ENCODE measurements at regions not wholly inside any gene's neighbourhood (a gene's known extent, or its start where the extent isn't known, plus 50 kb on each side); places are given as distances from the start of the nearest gene placed in this dataset.
"Not testable (repeated sequence)": the region's sequence is repeated elsewhere in the genome, so short reads cannot be mapped to it uniquely, and the experiment has no call there.

DNA sequence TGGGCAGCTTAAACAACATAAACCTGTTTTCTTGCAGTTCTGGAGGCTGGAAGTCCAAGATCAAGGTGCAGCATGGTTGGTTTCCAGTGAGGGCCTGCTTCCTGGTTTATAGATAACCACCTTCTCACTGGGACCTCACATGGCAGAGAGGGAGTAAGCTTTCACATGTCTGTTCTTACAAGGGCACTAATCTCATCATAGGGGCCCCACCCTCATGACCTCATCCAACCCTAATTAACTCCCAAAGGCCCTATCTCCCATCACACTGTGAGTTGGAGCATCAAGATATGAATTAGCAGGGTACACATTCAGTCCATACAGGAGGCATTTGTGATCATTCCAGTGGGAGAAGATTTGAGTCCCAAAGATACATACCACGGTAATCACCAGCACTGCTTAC lies 50.5 kb upstream of the GRIN2A start:
- DNase-seq (ENCODE audit: low spot score) = no peak

DNA sequence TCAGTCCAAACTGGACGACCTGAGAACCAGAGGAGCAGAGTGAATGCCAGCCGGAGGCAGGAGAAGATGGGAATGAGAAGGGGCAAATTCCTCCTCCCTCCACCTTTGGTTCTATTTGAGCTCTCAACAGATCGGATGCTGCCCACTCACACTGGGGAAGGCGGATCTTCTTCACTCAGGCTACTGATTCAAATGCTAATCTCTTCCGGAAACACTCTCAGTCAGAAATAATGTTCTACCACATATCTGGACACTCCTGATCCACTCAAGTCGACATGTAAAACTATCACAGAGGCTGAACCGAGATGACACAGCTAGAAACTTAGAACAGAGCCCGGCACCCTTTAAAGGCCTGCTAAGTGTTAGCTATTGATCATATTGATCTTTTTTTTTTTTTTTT lies 57.4 kb upstream of the GRIN2A start:
- no peak for DNase-seq (ENCODE audit: low spot score)

DNA sequence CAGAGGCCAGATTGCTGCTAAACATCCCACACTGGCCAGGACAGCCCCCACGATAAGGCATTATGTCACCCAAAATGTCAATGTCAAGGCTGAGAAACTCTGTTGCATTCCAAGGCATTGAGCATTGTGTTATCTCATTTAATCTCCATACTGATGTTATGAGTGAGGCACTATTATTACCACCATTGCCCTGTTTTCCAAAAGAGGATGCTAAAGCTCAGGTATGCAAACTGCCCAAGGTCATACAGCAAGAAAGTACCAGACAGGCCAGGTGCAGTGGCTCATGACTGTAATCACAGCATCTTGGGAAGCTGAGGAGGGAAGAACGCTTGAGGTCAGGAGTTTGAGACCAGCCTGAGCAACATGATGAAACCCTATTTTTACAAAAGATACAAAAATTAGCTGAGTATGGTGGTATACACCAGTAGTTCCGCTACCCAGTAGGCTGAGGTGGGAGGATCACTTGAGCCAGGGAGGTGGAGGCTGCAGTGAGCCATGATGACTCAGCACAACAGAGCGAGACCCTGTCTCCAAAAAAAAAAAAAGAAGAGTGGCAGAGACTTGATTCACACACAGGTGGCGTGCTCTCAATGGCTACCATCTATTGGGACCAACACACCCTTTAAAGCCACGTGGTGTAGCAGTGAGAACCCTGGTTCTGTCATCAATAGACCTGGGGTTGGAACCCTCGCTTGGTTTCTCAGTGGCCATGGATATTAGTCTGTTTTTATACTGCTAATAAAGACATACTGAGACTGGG lies 58.8 kb upstream of the GRIN2A start:
- DNase-seq (ENCODE audit: low spot score) = no peak

DNA sequence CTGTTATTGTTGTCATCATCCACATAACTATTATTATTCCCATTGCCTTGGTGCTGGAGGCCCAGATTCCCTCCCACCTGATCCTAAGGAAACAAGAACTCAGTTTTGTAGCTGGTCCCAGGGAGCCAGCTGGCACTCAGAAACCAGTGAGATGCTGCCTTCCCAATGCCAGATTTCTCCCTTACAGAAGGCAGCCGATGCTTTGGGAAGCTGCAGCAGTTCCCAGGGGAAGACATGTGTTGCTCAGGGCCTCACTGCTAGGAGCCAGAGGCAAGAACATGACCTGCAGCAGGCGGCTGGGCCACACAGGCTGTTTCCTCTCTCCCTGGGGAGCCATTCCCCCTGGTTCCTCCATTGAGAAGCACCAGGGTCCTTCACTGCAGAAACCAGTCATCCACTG lies 59.9 kb upstream of the GRIN2A start:
- no peak for DNase-seq (ENCODE audit: low spot score)

DNA sequence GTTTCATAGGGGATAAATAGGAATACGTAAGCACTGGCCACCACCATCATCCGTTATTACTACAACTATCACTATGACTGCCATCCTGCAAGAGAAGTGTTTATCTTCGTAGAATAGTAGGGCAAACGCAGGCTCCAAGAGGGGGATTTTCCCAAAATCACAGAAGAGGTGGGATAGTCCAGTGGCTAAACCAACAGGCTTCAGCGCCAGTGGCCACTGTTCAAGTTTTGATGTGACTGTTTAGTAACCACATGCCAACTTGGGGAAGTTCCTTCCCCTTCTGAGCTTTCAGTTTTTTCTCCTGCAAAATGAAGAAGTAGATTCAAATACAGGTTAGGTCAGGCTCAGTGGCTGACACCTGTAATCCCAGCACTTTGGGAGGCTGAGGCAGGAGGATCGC lies 60.7 kb upstream of the GRIN2A start:
- no peak for DNase-seq (ENCODE audit: low spot score)

DNA sequence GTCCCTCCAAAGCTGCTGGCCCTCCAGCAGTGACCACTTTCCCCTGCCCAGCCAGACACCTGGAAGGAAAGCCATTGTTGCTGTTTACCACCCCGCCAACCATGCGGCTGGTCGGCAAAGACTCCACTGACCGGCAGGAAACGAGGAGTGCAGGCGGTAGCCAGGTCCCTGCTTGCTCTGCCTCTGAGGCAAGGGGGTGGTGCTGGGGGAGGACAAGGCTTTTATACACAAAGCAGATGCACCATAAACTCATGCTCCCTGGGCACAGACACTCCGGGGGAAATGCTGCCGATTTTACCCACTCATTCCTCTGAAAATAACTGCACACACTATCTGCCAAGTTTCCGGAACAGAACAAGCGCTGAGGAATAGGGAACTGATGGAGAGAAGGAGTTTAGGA lies 62.8 kb upstream of the GRIN2A start:
- no peak for DNase-seq (ENCODE audit: low spot score)

DNA sequence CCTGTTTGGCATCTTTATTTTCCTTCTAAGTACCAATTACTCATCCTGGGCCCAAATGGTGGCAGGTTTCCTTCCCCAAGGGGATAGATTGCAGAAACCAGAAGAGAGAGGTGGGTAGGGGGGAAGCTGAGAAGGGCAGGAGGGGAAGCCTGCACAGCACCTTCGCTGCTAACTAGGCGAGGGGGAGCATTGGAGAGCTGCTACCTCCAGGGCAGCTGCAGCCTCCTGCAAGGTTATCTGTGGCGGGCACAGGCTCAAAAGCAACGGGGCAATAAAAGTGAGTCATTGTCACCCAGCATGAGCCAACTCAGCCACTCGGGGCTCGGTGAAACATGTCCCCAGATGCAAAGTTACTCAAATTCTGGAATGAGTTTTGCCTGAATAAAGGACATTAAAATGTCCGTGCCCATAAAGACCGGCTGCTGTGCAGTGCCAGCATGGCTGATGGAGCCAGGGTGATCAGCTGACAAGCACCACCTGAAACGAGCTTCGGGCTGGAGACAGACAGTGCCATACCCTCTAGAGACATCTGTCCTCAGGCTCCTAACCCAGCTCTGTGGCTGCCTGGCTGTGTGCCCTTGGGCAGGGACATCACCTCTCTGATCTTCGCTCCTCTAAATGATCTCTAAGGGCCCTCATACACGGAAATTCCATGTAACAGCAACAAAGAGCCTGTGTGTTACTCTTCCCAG lies 68.1 kb upstream of the GRIN2A start:
- DNase-seq (ENCODE audit: low spot score) = no peak

DNA sequence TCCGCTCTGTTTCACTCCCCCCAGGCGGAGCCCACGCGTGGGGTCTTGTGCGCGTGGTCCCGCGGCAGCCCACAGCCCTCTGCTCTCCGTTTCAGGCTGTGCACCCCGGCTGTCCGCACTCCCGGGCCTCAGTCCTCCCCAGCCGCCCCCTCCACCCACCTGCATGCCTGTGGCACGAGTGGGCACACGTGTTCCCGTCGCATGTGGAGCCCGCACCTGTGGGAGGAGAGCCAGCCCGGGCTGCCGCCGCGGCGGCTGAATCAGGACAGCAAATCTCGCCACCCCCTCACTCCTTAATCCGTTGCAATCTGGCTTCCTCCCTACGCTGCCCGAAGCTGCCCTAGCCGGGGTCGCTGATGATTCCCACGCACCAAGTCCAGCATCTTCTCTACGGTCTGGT lies 69.9 kb upstream of the GRIN2A start:
- no peak for DNase-seq (ENCODE audit: low spot score)

DNA sequence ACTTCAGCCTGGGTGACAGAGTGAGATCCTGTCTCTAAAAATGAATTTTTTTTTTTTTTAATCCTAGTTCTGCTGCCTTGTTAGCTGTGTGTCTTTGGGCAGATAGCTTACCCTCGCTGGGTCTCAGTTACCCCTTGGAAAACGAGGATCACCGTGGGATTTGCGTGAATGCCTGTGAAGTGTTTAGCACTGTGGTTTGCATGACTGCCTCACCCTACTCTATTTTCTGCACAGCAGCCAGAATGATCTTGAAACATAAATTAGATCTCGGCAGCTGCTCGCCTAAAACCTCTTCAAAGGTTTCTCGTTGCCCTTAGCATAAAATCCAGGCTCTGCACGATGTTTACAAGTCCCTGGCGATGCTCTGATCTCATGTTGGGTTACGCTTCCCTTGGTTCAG lies 71.2 kb upstream of the GRIN2A start:
- no peak for DNase-seq (ENCODE audit: low spot score)

DNA sequence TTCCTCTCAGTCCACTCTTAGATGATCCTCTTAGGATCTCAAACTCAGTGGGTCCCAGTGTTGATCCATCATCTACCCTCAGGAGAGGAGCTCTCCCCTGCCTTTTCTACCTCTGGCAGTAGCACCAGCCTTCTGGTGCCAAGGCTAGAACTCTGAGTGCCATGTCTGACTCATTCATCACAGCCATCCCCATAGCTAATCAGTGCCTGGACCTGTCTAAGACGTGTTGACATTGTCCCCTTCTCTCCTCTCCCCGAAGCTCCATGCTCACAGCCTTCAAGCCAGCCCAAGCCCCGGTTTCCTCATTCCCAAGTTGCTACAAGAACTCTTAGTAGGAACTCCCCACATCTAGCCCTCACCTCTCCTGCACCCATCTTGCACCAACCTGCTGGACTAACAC lies 73.5 kb upstream of the GRIN2A start:
- no peak for DNase-seq (ENCODE audit: low spot score)

DNA sequence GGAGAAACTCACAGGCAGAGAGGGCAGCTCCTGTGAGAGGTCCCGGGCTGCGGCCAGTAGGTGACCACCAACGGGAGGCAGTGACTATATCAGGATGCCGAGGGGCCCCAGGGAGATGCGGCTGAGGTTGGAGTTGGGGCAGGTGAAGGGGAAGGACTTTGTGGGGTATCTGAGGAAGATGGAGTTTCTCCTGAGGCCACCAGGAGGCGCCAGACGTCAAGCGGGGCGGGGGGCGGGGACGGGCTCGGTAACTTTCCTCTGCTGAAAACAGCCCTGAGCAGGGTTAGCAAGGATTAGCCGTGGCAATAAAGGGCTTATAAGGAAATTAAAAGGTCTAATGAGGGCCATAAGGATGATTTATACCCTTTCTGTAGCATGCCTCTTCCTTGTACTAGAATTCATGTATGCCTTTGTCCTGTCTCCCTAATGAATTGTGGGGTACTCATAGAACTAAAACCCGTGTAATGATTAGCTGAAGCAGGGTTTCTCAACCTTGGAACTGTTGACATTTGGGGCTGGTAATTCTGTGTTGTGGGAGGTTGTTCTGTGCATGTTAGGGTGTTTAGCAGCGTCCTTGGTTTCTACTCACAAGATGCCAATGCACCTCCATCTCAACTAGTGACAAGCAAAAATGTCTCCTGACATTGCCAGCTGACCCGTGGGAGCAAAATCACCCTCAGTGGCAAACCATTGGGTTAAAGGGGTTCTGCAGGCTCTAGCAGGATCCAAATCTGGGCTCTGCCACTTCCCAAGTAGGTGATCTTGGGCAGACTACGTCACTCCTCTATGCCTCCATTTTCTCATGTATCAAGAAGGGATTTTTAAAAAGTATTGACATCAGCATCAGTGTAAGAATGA lies 74.8 kb upstream of the GRIN2A start:
- peak; percentile 19 for DNase-seq (ENCODE audit: low spot score)

DNA sequence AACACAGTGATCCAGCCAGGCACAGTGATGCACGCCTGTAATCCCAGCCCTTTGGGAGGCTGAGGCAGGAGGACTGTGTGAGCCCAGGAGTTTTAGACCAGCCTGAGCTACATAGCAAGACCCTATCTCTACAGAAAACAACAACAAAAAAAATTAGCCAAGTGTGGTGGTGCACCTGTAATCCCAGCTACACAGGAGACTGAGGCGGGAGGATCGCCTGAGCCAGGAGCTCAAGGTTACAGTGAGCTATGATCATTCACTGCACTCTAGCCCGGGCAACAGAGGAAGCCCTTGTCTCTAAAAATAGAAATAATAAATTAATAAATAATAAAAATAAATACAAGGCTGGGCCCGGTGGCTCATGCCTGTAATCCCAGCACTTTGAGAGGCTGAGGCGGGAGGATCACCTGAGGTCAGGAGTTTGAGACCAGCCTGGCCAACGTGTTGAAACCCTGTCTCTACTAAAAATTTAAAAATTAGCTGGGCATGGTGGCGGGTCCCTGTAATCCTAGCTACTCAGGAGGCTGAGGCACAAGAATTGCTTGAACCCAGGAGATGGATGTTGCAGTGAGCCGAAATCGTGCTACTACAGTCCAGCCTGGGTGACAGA lies 75.5 kb upstream of the GRIN2A start:
- DNase-seq (ENCODE audit: low spot score) = not testable (repeated sequence)

DNA sequence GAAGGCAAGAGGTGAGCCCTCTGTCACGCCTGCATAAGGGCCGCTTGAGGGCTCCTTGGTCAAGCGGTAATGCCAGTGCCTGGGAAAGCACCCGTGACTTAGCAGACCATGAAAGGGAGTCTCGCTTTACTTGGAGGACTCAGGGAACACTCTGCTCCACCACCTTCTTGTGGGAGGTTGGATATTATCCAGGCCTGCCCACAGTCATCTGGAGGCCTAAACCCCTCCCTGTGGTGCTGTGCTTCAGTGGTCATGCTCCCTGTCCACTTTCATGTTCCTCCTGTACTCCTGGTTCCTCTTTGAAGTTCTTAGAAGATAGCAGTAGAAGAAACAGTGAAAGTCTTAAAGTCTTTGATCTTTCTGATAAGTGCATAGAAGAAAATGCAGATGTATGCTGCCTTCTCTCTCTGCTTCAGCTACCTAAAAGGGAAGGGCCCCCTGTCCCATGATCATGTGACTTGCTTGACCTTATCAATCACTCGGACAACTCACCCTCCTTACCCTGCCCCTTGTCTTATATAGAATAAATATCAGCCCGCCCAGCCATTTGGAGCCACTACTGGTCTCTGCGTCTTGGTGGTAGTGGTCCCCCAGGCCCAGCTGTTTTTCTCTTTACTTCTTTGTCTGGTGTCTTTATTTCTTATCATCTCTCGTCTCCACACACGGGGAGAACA lies 76.8 kb upstream of the GRIN2A start:
- DNase-seq (ENCODE audit: low spot score) = not testable (repeated sequence)

DNA sequence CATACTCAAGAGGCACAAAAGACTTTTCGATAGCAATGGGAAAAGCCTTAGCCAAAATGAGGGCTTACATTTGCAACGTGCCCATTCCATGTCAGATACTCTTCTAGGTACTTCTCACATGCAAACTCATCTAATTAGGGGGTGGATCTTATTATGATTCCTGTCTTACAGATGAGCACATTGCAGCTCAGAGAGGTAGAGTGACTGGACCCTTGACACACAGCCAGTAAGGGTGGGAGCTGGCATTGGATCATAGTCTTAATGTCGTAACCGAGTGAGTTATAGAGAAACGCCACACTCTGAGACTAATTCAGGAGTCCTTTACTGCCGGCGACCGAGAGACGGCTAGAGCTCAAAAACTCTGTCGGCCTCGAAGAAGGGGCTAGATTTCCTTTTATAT lies 78.8 kb upstream of the GRIN2A start:
- DNase-seq (ENCODE audit: low spot score) = no peak

DNA sequence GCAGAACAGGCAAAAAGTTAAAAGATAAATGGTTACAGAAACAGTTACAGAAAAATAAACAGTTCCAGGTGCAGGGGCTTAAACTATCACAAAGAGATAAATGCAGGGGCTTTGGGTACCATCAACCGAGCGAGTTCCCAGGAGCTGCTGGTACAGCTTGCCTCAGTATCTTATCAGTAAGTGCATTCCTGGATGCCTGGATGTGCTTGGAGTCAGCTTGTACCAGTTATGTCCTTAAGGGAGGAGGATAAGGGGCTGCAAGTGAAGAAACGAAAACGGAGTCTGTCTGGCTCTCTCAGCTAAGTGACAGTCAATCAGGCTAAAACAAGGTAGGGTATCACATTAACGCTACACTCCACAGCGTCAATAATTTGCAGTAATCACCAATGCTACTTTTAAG lies 79.3 kb upstream of the GRIN2A start:
- DNase-seq (ENCODE audit: low spot score) = not testable (repeated sequence)

DNA sequence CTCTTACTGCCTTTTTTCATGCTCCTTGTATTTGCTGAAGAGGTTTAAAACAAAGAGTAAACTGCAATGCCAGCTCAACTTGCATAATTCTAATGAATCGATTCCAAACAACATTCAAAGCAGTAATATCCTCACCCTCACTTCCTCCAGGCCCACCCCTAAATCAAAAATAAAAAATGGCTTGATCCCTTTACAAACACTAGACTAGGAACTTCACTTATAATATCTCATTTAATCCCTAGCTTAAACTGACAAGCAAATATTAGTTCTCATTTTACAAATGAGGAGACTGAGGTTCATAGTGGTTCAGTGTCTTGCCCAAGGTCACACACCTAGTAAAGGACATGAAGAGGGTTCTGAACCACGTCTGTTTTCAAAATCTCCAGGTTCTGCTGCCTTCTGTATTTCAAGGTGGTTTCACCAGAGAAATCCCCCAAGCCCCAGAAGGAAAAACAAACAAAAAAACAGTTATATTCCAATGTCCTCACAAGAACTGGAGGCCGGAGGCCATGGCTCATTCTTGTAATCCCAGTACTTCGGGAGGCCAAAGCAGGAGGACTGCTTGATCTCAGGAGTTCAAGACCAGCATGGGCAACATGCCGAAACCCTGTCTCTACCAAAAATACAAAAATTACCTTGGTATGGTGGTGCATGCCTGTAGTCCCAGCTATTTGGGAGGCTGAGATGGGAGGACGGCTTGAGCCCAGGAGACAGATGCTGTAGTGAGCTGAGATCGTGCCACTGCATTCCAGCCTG lies 80.3 kb upstream of the GRIN2A start:
- DNase-seq (ENCODE audit: low spot score) = no peak

DNA sequence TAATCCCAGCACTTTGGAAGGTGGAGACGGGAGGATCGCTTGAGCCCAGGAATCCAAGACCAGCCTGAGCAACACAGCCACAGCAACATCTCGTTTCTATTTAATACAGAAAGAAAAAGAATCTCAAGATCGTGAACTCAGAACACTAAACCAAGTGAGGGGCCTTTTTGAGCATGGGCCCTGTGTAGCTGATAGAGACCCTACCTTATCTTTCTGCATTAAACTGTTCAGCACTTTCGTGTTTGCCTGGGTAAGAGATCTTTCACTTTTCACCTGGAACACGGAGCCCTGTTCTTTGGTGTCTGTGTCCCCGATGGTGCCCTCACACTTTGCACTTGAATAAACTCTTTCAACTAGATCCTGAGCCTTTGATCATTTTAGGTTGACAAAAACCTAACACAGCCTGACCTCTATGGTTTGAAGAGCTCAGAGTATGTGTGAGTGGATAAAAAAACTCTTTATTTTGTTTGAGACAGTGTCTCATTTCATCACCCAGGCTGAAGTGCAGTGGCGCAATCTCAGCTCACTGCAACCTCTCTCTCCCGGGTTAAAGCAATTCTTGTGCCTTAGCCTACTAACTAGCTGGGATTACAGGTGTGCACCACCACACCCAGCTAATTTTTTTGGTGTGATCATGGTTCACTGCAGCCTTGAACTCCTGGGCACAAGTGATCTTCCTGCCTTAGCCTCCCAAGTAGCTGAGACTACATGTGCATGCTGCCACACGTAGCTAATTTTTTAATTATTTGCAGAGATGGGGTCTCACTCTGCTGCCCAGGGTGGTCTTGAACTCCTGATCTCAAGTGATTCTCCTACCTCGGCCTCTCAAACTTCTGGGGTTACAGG lies 83.8 kb upstream of the GRIN2A start:
- DNase-seq (ENCODE audit: low spot score) = no peak

DNA sequence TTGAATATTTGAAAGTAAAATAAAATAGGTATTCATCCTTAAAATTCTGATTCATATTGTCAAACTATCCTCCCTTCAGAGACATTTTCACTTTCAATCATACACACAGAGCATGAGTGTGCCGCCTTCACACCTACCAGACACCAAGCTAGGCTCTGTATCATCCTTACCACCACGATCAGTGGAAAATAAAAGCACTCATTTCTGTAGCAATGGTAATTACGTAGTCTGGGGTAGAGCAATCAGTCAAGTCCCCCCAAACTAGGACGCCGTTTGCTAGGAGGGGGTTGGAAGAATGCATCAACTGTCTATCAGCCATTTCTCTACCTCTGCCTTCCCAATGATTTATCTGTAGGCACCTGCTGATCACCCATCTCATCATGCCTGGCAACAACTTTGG lies 84.6 kb upstream of the GRIN2A start:
- DNase-seq (ENCODE audit: low spot score) = no peak

DNA sequence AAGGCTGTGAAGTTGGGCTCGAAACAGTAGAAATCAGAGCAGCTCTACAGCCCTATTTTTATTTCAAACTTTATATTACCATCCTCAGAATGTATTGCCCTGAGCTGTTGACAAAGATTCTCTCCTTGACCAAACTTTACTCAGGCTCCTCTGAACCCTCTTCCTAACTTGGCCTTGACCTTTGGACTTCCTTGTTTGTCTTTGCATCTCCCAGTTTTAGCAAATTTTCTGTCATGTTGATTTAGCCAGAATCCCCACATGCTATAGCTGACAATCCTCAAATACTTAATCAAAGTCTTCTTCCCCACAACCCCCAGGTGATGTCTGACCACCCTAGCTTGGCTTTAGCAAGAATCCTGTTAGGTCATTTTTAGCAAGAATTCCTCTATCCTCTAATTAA lies 87.4 kb upstream of the GRIN2A start:
- DNase-seq (ENCODE audit: low spot score) = no peak

DNA sequence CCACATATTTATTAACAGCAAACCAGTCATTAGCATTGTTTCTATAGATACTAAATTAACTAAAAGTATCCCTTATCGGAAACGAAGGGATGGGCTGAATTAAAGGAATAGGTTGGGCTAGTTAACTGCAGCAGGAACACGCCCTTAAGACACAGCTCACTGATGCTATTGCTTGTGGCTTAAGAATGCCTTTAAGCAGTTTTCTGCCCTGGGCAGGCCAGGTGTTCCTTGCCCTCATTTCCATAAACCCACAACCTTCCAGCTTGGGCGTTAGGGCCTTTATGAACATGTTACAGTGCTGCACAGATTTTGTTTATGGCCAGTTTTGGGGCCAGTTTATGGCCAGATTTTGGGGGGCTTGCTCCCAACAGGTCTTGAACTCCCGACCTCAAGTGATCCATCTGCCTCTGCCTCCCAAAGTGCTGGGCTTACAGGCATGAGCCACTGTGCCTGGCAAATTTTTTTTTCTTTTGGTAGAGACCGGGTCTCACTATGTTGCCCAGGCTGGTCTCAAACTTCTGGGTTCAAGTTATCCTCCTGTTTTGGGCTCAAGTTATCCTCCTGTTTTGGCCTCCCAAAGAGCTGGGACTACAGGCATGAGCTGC lies 90.1 kb upstream of the GRIN2A start:
- not testable (repeated sequence) for DNase-seq (ENCODE audit: low spot score)
